Mononuclear cell (primary cell): ENCODE measurements at regions not wholly inside any gene's neighbourhood (a gene's known extent, or its start where the extent isn't known, plus 50 kb on each side); places are given as distances from the start of the nearest gene placed in this dataset.
"Not testable (repeated sequence)": the region's sequence is repeated elsewhere in the genome, so short reads cannot be mapped to it uniquely, and the experiment has no call there.

Experiments used
- H3K27me3 ChIP-seq: 2 replicates; pipeline ENCODE4 v1.6.0; 2011; ENCODE audit warnings: low read length, control low read depth; ENCODE audit not compliant: insufficient read depth
- H3K4me1 ChIP-seq: 2 replicates; pipeline ENCODE4 v1.5.1; 2011; ENCODE audit warnings: mild to moderate bottlenecking, low read length, control low read depth; ENCODE audit not compliant: insufficient read depth
- H3K4me3 ChIP-seq: 2 replicates; pipeline ENCODE4 v1.5.1; 2011; ENCODE audit warnings: mild to moderate bottlenecking, low read length, moderate library complexity
- H3K9me3 ChIP-seq: 2 replicates; pipeline ENCODE4 v1.5.1; 2011; ENCODE audit warnings: low read depth, mild to moderate bottlenecking, control low read depth, low read length

GRCh38 chr3:94394885-94395284 lies 332.0 kb downstream of the NSUN3 start:
- Histone ChIP-seq H3K27me3 (no peaks in the 10 kb centered on the region), H3K4me3 (no peak overlapping the region), H3K4me1 (no peaks in the 10 kb centered on the region), H3K9me3 (no peaks in the 10 kb centered on the region)

GRCh38 chr3:94395851-94396250 lies 333.0 kb downstream of the NSUN3 start:
- no peaks in the 10 kb centered on the region for H3K4me1 ChIP-seq
- no peak overlapping the region for H3K4me3 ChIP-seq
- no peaks in the 10 kb centered on the region for H3K9me3 ChIP-seq
- H3K27me3 ChIP-seq = no peaks in the 10 kb centered on the region

GRCh38 chr3:94398036-94398435 lies 335.2 kb downstream of the NSUN3 start:
- Histone ChIP-seq H3K9me3 (no peaks in the 10 kb centered on the region), H3K27me3 (no peaks in the 10 kb centered on the region), H3K4me3 (no peak overlapping the region), H3K4me1 (no peaks in the 10 kb centered on the region)

- no peaks in the 10 kb centered on the region for H3K27me3 ChIP-seq
- H3K4me1 ChIP-seq = no peaks in the 10 kb centered on the region
- no peak overlapping the region for H3K4me3 ChIP-seq
- H3K9me3 ChIP-seq = no peaks in the 10 kb centered on the region
Observed at GRCh38 chr3:94401466-94401865, 338.6 kb downstream of the NSUN3 start.

GRCh38 chr3:94402126-94402525 lies 339.3 kb downstream of the NSUN3 start:
- no peaks in the 10 kb centered on the region for H3K4me1 ChIP-seq
- H3K9me3 ChIP-seq = no peaks in the 10 kb centered on the region
- H3K4me3 ChIP-seq = no peak overlapping the region
- no peaks in the 10 kb centered on the region for H3K27me3 ChIP-seq

GRCh38 chr3:94405258-94406035 lies 342.6 kb downstream of the NSUN3 start:
- Histone ChIP-seq H3K9me3 (no peaks in the 10 kb centered on the region), H3K27me3 (no peaks in the 10 kb centered on the region), H3K4me3 (no peak overlapping the region), H3K4me1 (no peaks in the 10 kb centered on the region)

- Histone ChIP-seq H3K4me1 (no peaks in the 10 kb centered on the region), H3K9me3 (no peaks in the 10 kb centered on the region), H3K4me3 (no peak overlapping the region), H3K27me3 (no peaks in the 10 kb centered on the region)
Observed at GRCh38 chr3:94406595-94406994, 343.7 kb downstream of the NSUN3 start.

GRCh38 chr3:94412936-94413335 lies 350.1 kb downstream of the NSUN3 start:
- H3K4me3 ChIP-seq, H3K4me1 ChIP-seq, H3K27me3 ChIP-seq, H3K9me3 ChIP-seq: not testable (repeated sequence)

- Histone ChIP-seq H3K4me3 (no peak overlapping the region), H3K27me3 (no peaks in the 10 kb centered on the region), H3K4me1 (no peaks in the 10 kb centered on the region), H3K9me3 (no peaks in the 10 kb centered on the region)
Observed at GRCh38 chr3:94413336-94414108, 350.7 kb downstream of the NSUN3 start.

- Histone ChIP-seq H3K27me3 (no peaks in the 10 kb centered on the region), H3K9me3 (peaks cover 3% of the 10 kb centered on the region), H3K4me3 (no peak overlapping the region), H3K4me1 (no peaks in the 10 kb centered on the region)
Observed at GRCh38 chr3:94414418-94414817, 351.6 kb downstream of the NSUN3 start.

GRCh38 chr3:94416768-94417167 lies 353.9 kb downstream of the NSUN3 start:
- Histone ChIP-seq H3K9me3 (peaks cover 8% of the 10 kb centered on the region), H3K4me3 (no peak overlapping the region), H3K4me1 (no peaks in the 10 kb centered on the region), H3K27me3 (no peaks in the 10 kb centered on the region)

- Histone ChIP-seq H3K4me1 (no peaks in the 10 kb centered on the region), H3K27me3 (no peaks in the 10 kb centered on the region), H3K9me3 (peaks cover 8% of the 10 kb centered on the region), H3K4me3 (no peak overlapping the region)
Observed at GRCh38 chr3:94417963-94418455, 355.1 kb downstream of the NSUN3 start.

- peaks cover 8% of the 10 kb centered on the region for H3K9me3 ChIP-seq
Observed at GRCh38 chr3:94420931-94421330, 358.1 kb downstream of the NSUN3 start.

GRCh38 chr3:94423578-94423977 lies 360.7 kb downstream of the NSUN3 start:
- Histone ChIP-seq H3K4me3 (no peak overlapping the region), H3K4me1 (no peaks in the 10 kb centered on the region), H3K9me3 (peaks cover 8% of the 10 kb centered on the region), H3K27me3 (no peaks in the 10 kb centered on the region)

More at GRCh38 chr3:94420931-94421330, 358.1 kb downstream of the NSUN3 start:
- Histone ChIP-seq H3K27me3 (no peaks in the 10 kb centered on the region), H3K4me1 (no peaks in the 10 kb centered on the region), H3K4me3 (no peak overlapping the region)

GRCh38 chr3:94429517-94429916 lies 366.7 kb downstream of the NSUN3 start:
- H3K9me3 ChIP-seq = no peaks in the 10 kb centered on the region
- H3K27me3 ChIP-seq = no peaks in the 10 kb centered on the region
- H3K4me3 ChIP-seq = no peak overlapping the region
- H3K4me1 ChIP-seq = no peaks in the 10 kb centered on the region
